ENCODE measurements at regions not wholly inside any gene's neighbourhood (a gene's known extent, or its start where the extent isn't known, plus 50 kb on each side); places are given as distances from the start of the nearest gene placed in this dataset.

DNA sequence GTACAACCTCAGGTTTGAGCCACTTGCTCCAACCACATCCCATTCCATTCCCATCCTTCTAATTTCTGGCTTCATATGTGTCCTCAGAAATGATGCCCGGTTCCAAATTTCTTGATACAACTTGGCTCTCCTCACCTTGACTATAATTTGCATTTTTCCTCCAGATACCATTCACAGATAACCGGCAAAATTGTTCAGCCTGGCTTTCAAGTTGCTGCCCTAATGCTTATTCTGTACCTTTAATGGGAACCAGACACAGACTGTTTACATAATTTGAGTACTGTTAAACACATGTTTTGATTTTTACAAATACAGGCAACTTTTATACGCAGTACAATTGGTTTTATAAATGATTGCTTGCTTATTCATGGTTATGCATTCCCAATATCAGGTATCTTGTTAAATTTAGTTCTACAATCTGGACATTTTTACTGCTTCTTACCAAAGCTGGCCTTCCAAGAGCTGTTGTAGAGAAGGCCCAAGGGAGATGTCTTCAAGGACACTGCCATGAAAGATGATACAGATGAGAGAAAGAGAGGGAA, 649.5 kb upstream of the CAMK1G start:
- POLR2A ChIA-PET: no interaction called here
- intact Hi-C loops (cut with micrococcal nuclease; ENCODE audit: unreplicated experiment): loop anchor here (1.0 kb wide), 1 partner anchor 197 kb away; no protein-coding TSS in a partner anchor

DNA sequence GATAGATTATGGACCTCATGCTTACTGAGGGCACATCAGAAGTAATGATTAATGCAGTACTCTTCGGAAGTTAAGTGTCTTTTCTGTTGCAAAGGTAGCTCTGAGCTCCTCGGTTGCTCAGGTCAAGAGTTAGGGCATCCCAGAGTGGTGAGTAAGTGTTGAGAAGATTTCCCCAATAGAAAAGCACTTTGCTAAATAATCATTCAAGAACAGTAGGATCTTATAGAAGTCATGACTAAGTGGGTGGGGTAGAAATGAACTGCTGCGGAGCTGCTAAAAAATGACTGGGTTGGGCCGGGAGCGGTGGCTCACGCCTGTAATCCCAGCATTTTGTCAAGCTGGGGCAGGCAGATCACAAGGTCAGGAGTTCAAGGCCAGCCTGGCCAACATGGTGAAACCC, 648.6 kb upstream of the CAMK1G start:
- ATAC-seq (no peak), DNase-seq (ENCODE audit: low read depth, low spot score) (no peak)
- Histone ChIP-seq H3K36me3 (ENCODE audit: control insufficient read depth, insufficient read depth, low read length) (no peaks in the 10 kb centered on the region), H3K27me3 (ENCODE audit: control insufficient read depth, insufficient read depth, low read length) (no peaks in the 10 kb centered on the region), H3K9me3 (ENCODE audit: control insufficient read depth, insufficient read depth, low read depth, low read length) (no peaks in the 10 kb centered on the region), H3K4me1 (ENCODE audit: control insufficient read depth, insufficient read depth, low read length) (no peaks in the 10 kb centered on the region), H3K4me3 (ENCODE audit: low read depth in 2 of 2, low read length in 2 of 2) (no peak overlapping the region), H3K27ac (ENCODE audit: low read length) (no peak overlapping the region)
- BruUV-seq (replicated peaks): no TSS peak
- in situ Hi-C loops (cut with HindIII; ENCODE audit: low pct_unique_long_range_greater_than_20kb, low sequenced_read_pairs) (no loop called here), intact Hi-C loops (cut with micrococcal nuclease; ENCODE audit: unreplicated experiment) (no loop called here)
- CTCF ChIA-PET: no interaction called here
- POLR2A ChIA-PET: no interaction called here
- TF ChIP-seq TCF7L2 (IDR thresholded peaks at IDR 0.05; ENCODE audit: low read depth, low read length): no peak
- TF ChIP-seq SIN3A (IDR thresholded peaks at IDR 0.05; ENCODE audit: borderline replicate concordance, insufficient read depth, low read depth, low read length): no peak
- TF ChIP-seq, protein P1, sequence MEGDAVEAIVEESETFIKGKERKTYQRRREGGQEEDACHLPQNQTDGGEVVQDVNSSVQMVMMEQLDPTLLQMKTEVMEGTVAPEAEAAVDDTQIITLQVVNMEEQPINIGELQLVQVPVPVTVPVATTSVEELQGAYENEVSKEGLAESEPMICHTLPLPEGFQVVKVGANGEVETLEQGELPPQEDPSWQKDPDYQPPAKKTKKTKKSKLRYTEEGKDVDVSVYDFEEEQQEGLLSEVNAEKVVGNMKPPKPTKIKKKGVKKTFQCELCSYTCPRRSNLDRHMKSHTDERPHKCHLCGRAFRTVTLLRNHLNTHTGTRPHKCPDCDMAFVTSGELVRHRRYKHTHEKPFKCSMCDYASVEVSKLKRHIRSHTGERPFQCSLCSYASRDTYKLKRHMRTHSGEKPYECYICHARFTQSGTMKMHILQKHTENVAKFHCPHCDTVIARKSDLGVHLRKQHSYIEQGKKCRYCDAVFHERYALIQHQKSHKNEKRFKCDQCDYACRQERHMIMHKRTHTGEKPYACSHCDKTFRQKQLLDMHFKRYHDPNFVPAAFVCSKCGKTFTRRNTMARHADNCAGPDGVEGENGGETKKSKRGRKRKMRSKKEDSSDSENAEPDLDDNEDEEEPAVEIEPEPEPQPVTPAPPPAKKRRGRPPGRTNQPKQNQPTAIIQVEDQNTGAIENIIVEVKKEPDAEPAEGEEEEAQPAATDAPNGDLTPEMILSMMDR (IDR thresholded peaks at IDR 0.05): no peak
- TF ChIP-seq, protein P2, sequence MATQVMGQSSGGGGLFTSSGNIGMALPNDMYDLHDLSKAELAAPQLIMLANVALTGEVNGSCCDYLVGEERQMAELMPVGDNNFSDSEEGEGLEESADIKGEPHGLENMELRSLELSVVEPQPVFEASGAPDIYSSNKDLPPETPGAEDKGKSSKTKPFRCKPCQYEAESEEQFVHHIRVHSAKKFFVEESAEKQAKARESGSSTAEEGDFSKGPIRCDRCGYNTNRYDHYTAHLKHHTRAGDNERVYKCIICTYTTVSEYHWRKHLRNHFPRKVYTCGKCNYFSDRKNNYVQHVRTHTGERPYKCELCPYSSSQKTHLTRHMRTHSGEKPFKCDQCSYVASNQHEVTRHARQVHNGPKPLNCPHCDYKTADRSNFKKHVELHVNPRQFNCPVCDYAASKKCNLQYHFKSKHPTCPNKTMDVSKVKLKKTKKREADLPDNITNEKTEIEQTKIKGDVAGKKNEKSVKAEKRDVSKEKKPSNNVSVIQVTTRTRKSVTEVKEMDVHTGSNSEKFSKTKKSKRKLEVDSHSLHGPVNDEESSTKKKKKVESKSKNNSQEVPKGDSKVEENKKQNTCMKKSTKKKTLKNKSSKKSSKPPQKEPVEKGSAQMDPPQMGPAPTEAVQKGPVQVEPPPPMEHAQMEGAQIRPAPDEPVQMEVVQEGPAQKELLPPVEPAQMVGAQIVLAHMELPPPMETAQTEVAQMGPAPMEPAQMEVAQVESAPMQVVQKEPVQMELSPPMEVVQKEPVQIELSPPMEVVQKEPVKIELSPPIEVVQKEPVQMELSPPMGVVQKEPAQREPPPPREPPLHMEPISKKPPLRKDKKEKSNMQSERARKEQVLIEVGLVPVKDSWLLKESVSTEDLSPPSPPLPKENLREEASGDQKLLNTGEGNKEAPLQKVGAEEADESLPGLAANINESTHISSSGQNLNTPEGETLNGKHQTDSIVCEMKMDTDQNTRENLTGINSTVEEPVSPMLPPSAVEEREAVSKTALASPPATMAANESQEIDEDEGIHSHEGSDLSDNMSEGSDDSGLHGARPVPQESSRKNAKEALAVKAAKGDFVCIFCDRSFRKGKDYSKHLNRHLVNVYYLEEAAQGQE (IDR thresholded peaks at IDR 0.05; ENCODE audit: insufficient read depth in 1 of 2, low read depth in 2 of 2, low read length in 1 of 2): no peak
- TF ChIP-seq POLR2AphosphoS5 (IDR thresholded peaks at IDR 0.05; ENCODE audit: low read depth, low read length): no peak

More for the DNA sequence above, 649.5 kb upstream of the CAMK1G start:
- no peaks in the 10 kb centered on the region for H3K36me3 ChIP-seq (ENCODE audit: control insufficient read depth, insufficient read depth, low read length)
- no peaks in the 10 kb centered on the region for H3K27me3 ChIP-seq (ENCODE audit: control insufficient read depth, insufficient read depth, low read length)
- H3K4me3 ChIP-seq (ENCODE audit: low read depth in 2 of 2, low read length in 2 of 2): no peak overlapping the region
- CTCF ChIA-PET: no interaction called here
- no peaks in the 10 kb centered on the region for H3K4me1 ChIP-seq (ENCODE audit: control insufficient read depth, insufficient read depth, low read length)
- DNase-seq (ENCODE audit: low read depth, low spot score) (no peak), ATAC-seq (no peak)
- no TSS peak for BruUV-seq (replicated peaks)
- no peaks in the 10 kb centered on the region for H3K9me3 ChIP-seq (ENCODE audit: control insufficient read depth, insufficient read depth, low read depth, low read length)
- TF ChIP-seq, protein P1 (IDR thresholded peaks at IDR 0.05): no peak
- TF ChIP-seq POLR2AphosphoS5 (IDR thresholded peaks at IDR 0.05; ENCODE audit: low read depth, low read length): no peak
- TF ChIP-seq SIN3A (IDR thresholded peaks at IDR 0.05; ENCODE audit: borderline replicate concordance, insufficient read depth, low read depth, low read length): no peak
- TF ChIP-seq, protein P2 (IDR thresholded peaks at IDR 0.05; ENCODE audit: insufficient read depth in 1 of 2, low read depth in 2 of 2, low read length in 1 of 2): no peak
- TF ChIP-seq TCF7L2 (IDR thresholded peaks at IDR 0.05; ENCODE audit: low read depth, low read length): no peak
- in situ Hi-C loops (cut with HindIII; ENCODE audit: low pct_unique_long_range_greater_than_20kb, low sequenced_read_pairs): no loop called here
- no peak overlapping the region for H3K27ac ChIP-seq (ENCODE audit: low read length)
